CMK (cell line): ENCODE measurements at regions not wholly inside any gene's neighbourhood (a gene's known extent, or its start where the extent isn't known, plus 50 kb on each side); places are given as distances from the start of the nearest gene placed in this dataset.
"Not testable (repeated sequence)": the region's sequence is repeated elsewhere in the genome, so short reads cannot be mapped to it uniquely, and the experiment has no call there.

ENCODE experiments used
- DNase-seq: peaks from one replicate; pipeline ENCODE4 v3.0.0-alpha.2; 2010; ENCODE audit warnings: low read depth

DNA sequence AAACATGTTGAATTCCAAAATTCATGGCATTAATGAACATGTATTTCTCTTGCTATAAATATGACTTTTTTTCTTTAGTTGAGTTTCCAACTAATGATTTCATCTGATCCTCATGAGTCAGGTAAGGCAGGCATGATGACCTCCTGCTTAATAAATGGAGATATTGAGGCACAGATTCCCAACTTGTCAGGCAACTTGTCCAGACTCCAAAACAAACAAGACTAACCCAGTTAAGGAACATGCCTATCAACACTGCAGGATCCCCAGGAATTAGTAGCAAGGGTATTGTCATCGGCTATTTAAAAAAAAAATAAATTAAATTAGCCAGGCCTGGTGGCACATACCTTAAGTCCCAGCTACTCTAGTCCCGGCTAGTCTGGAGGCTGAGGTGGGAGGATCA, 121.3 kb upstream of the SALL4 start:
- DNase-seq: no peak

DNA sequence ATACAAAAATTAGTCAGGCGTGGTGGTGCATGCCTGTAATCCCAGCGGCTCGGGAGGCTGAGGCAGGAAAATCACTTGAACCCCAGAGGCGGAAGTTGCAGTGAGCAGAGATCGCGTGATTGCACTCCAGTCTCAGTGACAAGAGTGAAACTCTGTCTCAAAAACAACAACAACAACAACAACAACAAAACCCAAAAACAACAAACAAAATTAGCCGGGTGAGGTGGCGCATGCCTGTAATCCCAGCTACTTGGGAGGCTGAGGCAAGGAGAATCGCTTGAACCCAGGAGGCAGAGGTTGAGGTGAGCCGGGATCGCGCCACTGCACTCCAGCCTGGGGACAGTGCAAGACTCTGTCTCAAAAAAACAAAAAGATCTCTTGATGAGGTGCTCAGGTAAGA, 120.5 kb upstream of the SALL4 start:
- not testable (repeated sequence) for DNase-seq

DNA sequence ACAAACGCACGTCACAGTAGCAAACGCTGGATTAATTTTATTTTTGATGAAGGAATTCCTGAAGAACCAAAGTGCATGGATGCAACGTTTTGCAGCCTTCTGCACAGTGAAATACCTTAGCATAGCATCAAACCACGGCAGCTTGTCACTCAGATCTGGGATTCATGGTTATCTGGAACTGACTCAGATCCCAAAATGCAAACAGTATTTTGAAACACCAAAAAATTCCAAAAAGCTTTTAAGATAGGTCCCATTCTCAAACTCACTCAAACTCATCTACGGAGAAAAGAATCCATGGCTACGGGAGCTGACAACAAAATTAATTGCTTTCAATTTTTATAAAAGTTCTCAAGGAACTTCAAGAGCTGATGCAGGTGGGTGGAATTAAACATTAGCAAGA, 116.2 kb upstream of the SALL4 start:
- DNase-seq: no peak

DNA sequence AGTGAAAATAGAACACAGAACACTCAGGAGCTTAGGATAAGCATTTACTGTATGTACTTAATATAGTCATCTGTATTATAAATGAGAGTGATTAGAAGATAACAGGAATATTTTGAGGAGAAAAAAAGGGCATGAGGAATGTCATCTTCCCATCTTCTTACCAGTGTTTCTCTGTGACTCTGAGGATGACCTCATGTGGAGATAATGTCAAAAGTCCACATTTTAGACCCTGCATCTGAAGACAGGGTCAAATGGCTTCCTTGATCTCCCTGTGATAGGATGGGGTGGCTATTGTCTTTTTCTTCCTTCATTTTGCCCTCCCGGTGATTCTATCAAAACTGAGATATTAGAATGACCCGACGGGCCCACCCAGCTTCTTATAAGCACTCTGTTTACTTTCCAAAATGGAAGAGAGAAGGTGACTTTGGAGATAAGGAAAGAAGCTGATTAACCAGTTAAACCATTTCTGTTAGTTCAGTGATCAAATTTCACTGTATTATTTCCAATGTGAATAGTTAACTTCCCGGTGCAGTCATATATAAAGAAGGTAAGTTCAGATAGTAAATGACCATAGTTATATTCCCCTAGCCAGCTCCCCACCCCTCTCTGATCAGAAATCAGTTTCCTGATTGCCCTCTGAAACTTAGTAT, 115.7 kb upstream of the SALL4 start:
- no peak for DNase-seq

DNA sequence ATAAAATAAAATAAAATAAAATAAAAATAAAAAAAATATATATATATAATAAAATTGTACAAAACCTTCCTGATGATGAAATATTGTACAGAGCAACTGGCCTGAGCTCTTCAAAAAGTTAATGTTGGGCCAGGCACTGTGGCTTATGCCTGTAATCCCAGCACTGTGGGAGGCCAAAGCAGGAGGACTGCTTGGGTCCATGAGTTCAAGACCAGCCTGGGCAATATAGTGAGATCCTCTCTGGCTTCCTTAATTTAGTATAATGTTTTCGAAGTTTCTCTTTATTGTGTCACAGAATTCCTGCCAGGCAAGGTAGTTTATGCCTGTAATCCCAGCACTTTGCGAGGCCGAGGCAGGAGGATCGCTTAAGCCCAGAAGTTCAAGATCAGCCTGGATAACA, 113.9 kb upstream of the SALL4 start:
- no peak for DNase-seq

DNA sequence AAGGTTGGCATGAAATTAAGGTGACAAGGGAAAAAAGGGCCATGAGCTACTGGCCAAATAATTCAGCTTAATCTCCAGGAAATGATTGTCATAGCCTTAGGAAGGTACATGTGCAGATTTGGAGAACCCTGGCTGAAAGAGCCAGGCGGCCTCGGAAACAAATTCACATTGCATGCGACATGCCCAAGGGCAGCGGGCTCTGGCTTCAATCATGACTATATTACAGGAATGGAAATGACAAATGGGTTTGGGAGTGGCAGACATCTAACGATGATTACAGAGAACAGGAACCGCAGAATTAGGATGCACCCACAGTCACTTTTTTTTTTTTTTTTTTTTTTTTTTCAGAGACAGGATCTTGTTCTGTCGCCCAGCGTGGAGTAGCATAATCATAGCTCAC, 112.4 kb upstream of the SALL4 start:
- no peak for DNase-seq

DNA sequence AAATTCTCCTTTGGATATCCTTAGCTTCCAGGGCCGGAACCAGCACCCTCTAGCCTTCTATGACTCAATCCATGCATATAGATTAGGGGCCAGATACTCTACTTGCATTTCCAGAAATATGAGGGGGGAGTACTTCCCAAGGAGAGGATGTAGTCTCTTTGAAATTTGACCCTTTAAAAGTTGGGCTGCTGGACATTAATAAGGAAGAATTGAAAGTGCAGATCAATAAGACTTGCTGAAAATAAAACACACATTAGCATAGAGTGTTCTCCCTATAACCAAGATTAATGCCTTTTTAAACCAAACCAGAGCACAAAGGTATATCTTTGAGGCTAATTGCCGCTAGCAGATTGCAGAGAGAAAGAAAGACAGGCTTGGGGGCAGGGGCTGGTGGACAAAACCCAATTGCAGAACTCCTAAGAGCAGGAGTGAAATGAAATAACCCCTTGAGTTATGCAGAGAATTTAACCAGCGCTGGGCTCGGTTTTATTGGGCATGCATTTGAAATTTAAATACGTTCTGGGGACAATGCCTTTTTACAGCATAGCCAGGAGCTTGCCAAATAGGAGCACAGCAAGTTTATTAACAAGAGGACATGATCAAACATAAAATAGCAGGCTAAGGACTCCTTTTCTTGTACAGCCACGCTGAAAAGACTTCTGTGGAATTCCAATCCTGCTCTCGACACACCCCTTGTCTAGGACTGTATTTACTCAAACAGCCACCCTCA, 108.2 kb upstream of the SALL4 start:
- no peak for DNase-seq

DNA sequence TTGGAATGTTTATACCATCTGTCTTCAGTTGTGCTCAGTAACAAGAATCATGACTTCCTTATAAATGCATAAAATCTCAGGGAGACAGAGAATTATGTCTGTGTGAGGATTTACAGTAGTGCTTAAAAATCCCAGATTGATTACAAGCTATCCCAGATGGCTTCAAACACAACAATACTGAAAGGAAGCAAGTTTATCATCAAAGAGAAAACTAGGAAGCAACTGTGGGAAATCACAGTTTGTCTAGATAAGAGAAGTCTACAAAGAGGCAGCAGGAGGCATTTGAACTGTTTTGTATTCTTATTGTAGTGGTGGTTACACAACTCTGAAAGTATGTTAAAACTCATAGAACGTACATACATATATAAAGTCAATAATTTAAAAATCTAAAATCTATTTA, 104.4 kb upstream of the SALL4 start:
- no peak for DNase-seq

DNA sequence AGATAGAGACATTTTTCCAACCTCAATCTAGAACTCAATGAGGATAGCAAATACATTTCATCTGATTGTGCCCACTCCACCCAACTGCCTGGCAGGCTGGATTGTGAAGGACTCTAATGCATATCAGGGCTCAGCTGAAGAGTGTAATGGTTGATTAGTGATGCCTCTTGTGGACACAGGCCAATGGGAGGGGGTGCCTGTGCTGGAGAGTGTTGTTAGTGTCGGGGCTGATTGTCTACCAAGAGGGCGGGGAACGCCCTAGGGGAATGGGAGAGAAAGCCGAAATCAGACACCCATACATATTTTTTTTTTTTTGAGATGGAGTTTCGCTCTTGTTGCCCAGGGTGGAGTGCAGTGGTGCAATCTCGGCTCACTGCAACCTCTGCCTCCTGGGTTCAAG, 103.7 kb upstream of the SALL4 start:
- no peak for DNase-seq

DNA sequence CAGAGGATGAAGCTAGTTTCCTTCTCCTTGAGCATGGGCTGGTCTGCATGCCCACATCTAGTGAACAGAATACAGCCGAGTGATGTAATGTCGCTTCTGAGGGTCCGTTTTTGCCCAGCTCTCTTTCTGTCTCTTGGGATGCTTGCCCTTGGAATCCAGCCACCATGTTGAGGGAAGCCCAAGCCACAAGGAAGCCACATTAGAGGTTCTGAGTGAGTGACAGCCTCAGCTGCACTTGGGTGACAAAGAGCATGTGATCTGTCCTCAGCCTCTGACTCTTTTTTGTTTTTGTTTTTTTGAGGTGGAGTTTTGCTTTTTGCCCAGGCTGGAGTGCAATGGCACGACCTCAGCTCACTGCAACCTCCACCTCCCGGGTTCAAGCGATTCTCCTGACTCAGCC, 100.6 kb upstream of the SALL4 start:
- DNase-seq: no peak

DNA sequence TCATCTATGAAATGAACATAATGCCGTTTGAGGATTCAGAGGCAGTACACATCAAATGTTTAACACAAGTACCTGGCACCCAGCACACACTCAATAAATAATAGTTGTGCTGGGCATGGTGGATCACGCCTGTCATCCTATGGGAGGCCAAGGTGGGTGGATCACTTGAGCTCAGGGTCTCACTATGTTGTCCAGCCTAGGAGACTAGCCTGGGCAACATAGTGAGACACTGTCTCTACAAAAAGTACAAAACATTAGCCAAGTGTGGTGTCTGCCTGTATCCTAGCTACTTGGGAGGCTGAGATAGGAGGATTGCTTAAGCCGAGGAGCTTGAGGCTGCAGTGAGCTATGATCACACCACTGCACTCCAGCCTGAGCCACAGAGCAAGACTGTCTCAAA, 98.1 kb upstream of the SALL4 start:
- no peak for DNase-seq

DNA sequence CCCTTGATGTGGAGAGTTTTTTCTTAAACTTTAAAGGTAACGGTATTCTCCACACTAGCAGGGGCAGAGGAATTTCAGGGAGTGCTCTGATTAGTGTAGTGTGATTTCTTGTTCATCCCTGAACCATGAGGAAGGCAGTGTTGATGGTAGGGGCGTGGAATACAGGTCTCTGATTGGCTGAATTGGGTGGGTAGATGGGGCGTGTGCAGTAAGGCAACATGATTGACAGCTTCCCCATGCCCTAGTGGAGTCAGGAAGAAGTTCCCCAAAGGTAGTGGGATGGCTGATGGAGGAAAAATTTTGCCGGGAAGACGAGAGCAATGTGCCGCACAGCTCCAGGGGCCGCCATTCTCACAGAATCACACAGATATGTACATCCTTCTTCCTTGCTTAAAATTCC, 97.4 kb upstream of the SALL4 start:
- no peak for DNase-seq

DNA sequence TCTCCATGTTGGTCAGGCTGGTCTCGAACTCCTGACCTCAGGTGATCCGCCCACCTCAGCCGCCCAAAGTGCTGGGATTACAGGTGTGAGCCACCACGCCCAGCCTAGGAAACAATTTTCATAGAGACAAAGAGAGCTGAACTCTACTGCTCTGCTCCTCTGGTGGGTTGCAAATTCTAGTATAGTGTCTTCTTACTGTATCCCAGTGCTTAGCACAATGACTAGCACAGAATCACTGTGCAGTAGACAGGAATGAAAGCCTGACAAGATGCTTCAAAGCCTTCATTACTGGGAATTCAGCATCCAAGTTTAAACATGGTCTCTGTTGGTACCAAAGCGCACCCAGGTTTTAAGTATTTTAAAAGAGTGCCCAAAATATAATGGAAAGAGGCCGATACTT, 96.5 kb upstream of the SALL4 start:
- DNase-seq: no peak

DNA sequence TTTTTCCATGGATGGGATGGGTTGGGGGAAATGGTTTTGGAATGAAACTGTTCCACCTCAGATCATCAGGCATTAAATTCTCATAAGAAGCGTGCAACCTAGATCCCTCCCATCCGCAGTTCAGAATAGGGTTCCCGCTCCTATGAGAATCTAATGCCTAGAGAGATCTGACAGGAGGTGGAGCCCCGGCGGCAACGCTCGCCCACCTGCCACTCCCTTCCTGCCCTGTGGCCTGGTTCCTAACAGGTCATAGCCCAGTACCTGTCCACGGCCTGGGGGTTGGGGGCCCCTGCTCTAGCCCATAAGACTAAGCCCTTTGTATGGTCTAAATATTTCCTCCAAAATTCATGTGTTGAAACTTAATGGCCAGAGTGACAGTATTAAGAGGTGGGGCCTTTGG, 92.3 kb upstream of the SALL4 start:
- DNase-seq: no peak

DNA sequence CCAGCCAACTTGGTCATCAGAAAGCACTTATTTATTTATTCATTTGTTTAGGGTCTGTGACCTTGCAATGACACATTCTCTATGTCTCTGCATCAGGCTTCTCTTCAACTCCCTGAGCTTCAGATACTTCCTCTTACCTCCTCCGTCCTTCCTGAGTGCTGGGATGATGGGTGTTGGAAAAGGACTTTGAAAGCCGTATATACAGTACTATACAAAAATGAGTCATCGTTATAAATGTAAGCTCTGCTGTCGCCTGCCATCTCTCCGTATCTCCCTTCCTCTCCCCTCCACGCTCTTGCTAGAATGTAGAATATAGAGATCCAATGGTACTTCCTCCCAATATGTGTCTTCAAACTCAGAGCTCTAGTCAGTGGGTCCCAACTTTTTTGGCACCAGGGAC, 91.9 kb upstream of the SALL4 start:
- DNase-seq: no peak

DNA sequence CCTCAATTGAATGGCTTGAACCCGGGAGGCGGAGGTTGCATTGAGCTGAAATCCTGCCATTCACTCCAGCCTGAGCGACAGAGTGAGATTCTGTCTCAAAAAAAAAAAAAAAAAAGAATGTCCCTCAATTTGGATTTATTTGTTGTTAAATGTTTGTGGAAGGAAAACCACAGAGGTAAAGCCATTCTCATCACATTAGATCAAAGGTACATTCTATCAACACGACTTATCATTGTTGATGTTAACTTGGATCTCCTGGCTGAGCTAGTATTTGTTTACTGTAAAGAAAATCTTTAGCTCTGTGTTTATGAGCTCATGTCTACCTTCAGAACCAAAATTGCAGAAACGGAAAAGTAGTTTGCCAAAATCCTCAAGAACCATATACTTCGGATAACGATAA, 91.4 kb upstream of the SALL4 start:
- DNase-seq: no peak

DNA sequence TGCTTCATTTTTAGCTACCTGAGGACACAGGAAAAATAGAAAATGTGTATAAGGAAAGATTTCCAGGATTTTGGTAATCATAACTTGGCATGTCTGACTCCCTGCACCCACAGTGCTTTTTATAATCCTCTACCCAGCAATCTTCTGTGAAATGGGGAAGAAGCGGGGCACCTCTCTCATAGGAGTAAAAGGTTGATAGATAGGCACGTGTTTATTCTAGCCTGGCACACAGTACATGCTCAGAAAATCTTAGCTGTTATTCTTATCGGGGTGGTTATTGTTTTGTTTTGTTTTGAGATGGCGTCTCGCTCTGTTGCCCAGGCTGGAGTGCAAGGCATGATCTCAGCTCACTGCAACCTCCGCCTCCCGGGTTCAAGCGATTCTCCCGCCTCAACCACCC, 87.7 kb upstream of the SALL4 start:
- DNase-seq: no peak

DNA sequence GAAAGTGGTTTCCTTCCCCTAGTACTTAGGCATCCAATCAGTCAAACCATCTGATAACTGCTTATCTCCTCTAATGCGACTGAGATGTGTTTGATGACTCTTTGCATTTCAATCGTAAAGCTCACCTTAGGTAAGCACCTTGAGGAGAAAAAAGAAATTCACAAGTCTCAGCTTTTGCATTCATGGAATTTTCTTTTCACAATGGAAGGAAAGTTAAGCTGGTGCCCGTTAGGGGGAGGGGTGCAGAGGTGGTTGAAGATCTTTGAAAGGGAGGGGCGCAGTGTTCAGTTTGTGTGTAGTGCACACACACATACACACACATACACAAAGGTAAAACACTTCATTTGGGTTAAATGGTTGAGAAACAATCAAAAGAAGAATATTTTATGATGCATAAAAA, 87.1 kb upstream of the SALL4 start:
- DNase-seq: no peak

DNA sequence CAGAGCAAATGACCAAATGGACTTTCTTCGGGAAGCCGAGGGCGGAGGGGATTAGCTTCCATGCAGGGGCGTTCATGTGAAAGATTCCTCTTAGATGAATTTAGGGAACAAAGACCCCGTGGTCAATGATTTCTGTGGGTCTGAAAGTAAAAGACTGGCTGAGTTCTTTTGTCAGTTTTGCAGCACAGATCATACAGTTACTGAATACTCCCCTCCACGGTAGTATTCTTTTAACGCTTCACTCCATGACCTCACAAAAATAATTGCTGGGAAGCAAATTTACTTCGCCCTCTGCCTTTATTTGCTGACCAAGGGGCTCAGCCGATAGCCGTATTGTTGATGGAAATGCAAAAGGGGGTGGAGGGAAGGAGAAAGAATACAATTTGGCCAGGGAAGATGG, 86.0 kb upstream of the SALL4 start:
- DNase-seq: no peak

DNA sequence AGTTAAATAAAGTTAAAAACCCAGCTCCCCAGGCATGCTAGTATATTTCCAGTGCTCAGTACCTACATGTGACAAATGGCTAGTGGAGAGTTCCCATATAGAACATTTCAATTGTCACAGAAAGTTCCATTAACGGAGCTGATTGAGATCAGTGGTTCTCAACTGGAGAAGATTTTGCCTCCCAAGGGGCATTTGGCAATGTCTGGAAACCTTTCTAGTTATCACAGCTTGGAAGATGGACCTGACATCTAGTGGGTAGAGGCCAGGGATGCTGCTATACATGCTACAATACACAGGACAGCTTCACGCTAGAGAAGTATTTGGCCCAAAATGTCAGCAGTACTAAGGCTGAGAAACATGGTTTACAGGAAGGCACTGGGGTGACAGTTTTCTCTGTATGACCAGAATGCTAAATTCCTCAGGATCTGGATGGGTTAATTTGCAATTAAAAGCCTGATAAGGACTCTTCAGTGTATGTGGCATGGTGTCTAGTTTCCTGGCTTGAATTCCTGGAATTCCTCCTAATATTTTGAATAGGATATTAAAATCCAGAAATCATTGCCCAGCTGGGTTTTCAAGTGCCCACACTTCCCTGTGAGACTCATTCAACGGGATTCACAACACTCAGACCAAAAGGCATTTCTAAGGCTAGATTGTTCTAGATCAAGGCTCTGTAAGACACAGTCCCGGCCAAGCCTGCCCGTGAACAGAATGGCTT, 84.7 kb upstream of the SALL4 start:
- DNase-seq: no peak

DNA sequence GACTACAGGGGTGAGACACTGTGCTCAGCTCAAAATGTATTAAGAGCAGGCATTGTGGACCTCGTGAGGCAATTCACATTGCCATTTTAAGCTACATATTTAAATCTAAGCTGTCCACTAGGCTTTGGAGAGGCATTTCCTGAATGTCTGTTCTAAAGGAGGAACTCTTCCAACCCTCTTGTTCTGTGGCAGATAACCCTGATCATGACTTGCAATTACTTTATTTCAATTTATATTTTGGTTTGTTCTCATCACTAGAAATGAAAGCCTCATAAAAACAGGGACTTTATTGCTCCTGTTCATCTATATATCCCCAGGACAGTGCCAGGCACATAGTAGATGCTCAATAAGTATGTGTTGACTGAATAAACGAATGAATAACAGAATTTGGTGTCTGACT, 84.0 kb upstream of the SALL4 start:
- DNase-seq: no peak

DNA sequence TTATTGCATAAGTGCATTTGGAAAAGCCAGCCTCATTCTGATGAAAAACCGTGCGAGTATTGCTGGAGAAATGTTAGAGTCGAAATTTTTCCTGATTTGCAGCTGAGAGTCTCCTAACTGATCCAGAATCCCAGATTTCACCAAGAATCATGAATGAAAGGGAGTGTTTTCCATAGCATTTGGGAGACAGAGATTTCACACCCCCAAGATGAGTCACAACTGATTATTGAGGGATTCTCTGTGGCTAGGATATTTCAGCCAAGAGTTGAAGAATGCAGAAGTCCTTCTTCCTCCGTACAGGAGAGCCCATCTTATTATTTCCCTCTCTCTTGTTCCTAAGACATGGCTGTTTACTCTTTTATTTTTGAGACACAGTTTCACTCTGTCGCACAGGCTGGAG, 82.2 kb upstream of the SALL4 start:
- DNase-seq: no peak

DNA sequence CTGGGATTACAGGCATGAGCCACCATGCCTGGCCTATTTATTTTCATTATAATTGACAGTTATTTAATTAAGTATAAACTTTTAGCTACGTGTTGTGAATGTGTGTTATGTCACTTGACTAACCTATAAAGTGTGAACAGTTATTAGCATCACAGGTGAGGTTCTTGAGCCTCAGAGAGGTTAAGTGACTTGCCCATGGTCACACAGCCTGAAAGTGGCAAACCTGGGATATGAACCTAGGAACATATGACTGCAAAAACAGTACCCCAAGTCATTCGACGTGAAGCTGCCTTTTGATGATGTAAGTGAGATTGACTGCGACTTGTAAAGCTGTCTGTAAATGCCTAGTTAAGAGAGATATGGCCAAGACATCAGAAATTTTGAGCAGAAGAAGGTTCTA, 77.9 kb upstream of the SALL4 start:
- DNase-seq: no peak
